ENCODE measurements at regions not wholly inside any gene's neighbourhood (a gene's known extent, or its start where the extent isn't known, plus 50 kb on each side); places are given as distances from the start of the nearest gene placed in this dataset.

DNA sequence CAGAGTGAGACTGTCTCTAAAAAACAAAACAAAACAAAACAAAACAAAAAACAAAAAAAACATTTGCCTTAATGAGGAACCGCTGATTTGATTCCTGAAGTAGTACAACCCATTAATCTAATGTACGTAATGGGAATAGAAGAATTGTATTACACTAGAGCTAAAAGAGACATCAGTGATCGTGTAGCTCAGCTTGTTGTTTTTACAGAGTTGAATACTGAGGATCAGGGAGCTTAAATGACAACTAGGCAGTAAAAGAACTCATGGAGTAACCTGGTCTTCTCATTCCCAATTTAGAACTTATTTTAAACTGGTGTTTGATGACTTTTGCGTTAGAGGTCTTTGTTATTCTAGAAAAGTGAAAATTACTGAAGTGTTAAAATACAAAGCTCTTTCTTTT, 65.1 kb upstream of the SLC28A3 start:
- H2AFZ ChIP-seq (ENCODE audit: low read depth, low read length, poor library complexity, severe bottlenecking) = no peak overlapping the region
- BruUV-seq (replicated peaks) = no TSS peak
- H3K9me2 ChIP-seq (ENCODE audit: insufficient read depth) = no peaks in the 10 kb centered on the region
- no peaks in the 10 kb centered on the region for H3K36me3 ChIP-seq (ENCODE audit: control insufficient read depth in 1 of 2, insufficient read depth in 2 of 2, low read length in 2 of 2)
- no peaks in the 10 kb centered on the region for H4K20me1 ChIP-seq (ENCODE audit: insufficient read depth)
- no peak overlapping the region for H3K27ac ChIP-seq (ENCODE audit: low read depth, low read length)
- no peaks in the 10 kb centered on the region for H3K4me1 ChIP-seq (ENCODE audit: control insufficient read depth in 1 of 2, insufficient read depth in 2 of 2, low read length in 2 of 2)
- no peak for ATAC-seq
- TF ChIP-seq MAX (IDR thresholded peaks at IDR 0.05) (no peak), YY1 (IDR thresholded peaks at IDR 0.05; ENCODE audit: extremely low read depth, insufficient replicate concordance, low read depth, low read length) (no peak), ELF1 (IDR thresholded peaks at IDR 0.05; ENCODE audit: borderline replicate concordance, low read depth) (no peak), TCF7L2 (IDR thresholded peaks at IDR 0.05; ENCODE audit: borderline replicate concordance, extremely low read depth, insufficient read depth, insufficient read length) (no peak), ATF3 (IDR thresholded peaks at IDR 0.05) (no peak), CEBPB (IDR thresholded peaks at IDR 0.05; ENCODE audit: low read depth) (no peak), ZFX (IDR thresholded peaks at IDR 0.05) (no peak), EZH2 (IDR thresholded peaks at IDR 0.05) (no peak), SRF (IDR thresholded peaks at IDR 0.05; ENCODE audit: low read depth) (no peak), EZH2phosphoT487 (IDR thresholded peaks at IDR 0.05; ENCODE audit: borderline replicate concordance) (no peak), SP1 (IDR thresholded peaks at IDR 0.05; ENCODE audit: low read depth) (no peak), EGR1 (IDR thresholded peaks at IDR 0.05; ENCODE audit: low read depth) (no peak), CBX3 (IDR thresholded peaks at IDR 0.05; ENCODE audit: low read depth) (no peak), SIN3A (IDR thresholded peaks at IDR 0.05; ENCODE audit: low read depth) (no peak), RAD21 (IDR thresholded peaks at IDR 0.05; ENCODE audit: low read depth) (no peak), FOSL1 (IDR thresholded peaks at IDR 0.05; ENCODE audit: low read depth) (no peak), ZNF274 (IDR thresholded peaks at IDR 0.05; ENCODE audit: low read depth, low read length) (no peak), REST (IDR thresholded peaks at IDR 0.05; ENCODE audit: low read depth) (no peak), POLR2AphosphoS5 (IDR thresholded peaks at IDR 0.05; ENCODE audit: low read depth, low read length) (no peak), POLR2A (IDR thresholded peaks at IDR 0.05; ENCODE audit: borderline replicate concordance, extremely low read depth, insufficient read depth, insufficient read length) (no peak)
- no peaks in the 10 kb centered on the region for H3K79me2 ChIP-seq (ENCODE audit: insufficient read depth, low read length)
- H3K9me3 ChIP-seq (ENCODE audit: control insufficient read depth in 1 of 2, insufficient read depth in 1 of 2, low read depth in 1 of 2, low read length in 2 of 2) = no peaks in the 10 kb centered on the region
- intact Hi-C loops (cut with micrococcal nuclease) = loop anchor here (2.0 kb wide), 1 partner anchor 853 kb away; no protein-coding TSS in a partner anchor
- ChIA-PET POLR2A (no interaction called here), CTCF (interaction anchor here (0.7 kb wide), 1 partner anchor 55 kb away, joined by 7 read pairs; no protein-coding TSS in a partner anchor), RAD21 (ENCODE audit: low non-redundant PET in 1 of 2, low total read pairs in 2 of 2, uncharacterized antibody in 2 of 2, unreplicated experiment in 2 of 2) (no interaction called here)
- no peak for DNase-seq (ENCODE audit: low read depth, low spot score)
- H3K9ac ChIP-seq (ENCODE audit: low read length) = no peak overlapping the region
- H3K4me2 ChIP-seq (ENCODE audit: low read length) = no peak overlapping the region
- no peaks in the 10 kb centered on the region for H3K27me3 ChIP-seq (ENCODE audit: insufficient read depth, low read length)
- no peak overlapping the region for H3K4me3 ChIP-seq (replicated peaks in 1 of 2; ENCODE audit: low read depth in 1 of 2, low read length in 2 of 2)

Data from HCT116 (cell line).